H9 (cell line): ENCODE measurements at regions not wholly inside any gene's neighbourhood (a gene's known extent, or its start where the extent isn't known, plus 50 kb on each side); places are given as distances from the start of the nearest gene placed in this dataset.

Source experiments
- DNase-seq: peaks from one replicate; pipeline ENCODE4 v3.0.0-alpha.2; 2017
- H2AFZ ChIP-seq: one replicate; pipeline ENCODE4 v1.6.1; 2013; ENCODE audit warnings: mild to moderate bottlenecking, low read length, control low read depth, moderate library complexity
- H2AK5ac ChIP-seq: 2 replicates; pipeline ENCODE4 v1.6.1; 2013; ENCODE audit warnings: low read length, control low read depth, mixed read lengths; ENCODE audit not compliant: insufficient read length
- H2BK120ac ChIP-seq: one replicate; pipeline ENCODE4 v1.6.1; 2013; ENCODE audit warnings: low read depth, mild to moderate bottlenecking, low read length, control low read depth, inconsistent platforms; ENCODE audit not compliant: poor library complexity, severe bottlenecking
- H2BK12ac ChIP-seq: 2 replicates; pipeline ENCODE4 v1.6.1; 2013; ENCODE audit warnings: low read length, control low read depth, mixed read lengths, low read depth; ENCODE audit not compliant: insufficient read length
- H2BK15ac ChIP-seq: 2 replicates; pipeline ENCODE4 v1.6.1; 2013; ENCODE audit warnings: low read depth, low read length, control low read depth
- H2BK20ac ChIP-seq: one replicate; pipeline ENCODE4 v1.6.1; 2013; ENCODE audit warnings: low read depth, mild to moderate bottlenecking, low read length, control low read depth, inconsistent platforms; ENCODE audit not compliant: poor library complexity, severe bottlenecking
- H2BK5ac ChIP-seq: 2 replicates; pipeline ENCODE4 v1.6.1; 2013; ENCODE audit warnings: low read length, control low read depth, mixed read lengths; ENCODE audit not compliant: insufficient read length
- H3K14ac ChIP-seq: 2 replicates; pipeline ENCODE4 v1.6.1; 2013; ENCODE audit warnings: low read length, control low read depth; ENCODE audit not compliant: insufficient read depth
- H3K18ac ChIP-seq: 2 replicates; pipeline ENCODE4 v1.6.1; 2013; ENCODE audit warnings: low read depth, mild to moderate bottlenecking, mixed read lengths, low read length, control low read depth; ENCODE audit not compliant: insufficient read length
- H3K23ac ChIP-seq: 2 replicates; pipeline ENCODE4 v1.6.1; 2013; ENCODE audit warnings: low read length, control low read depth, mixed read lengths, low read depth; ENCODE audit not compliant: insufficient read length
- H3K23me2 ChIP-seq: 2 replicates; pipeline ENCODE4 v1.6.1; 2013; ENCODE audit warnings: low read depth, mild to moderate bottlenecking, mixed read lengths, low read length, control low read depth; ENCODE audit not compliant: insufficient read length, poor library complexity, severe bottlenecking
- H3K27ac ChIP-seq: 2 replicates; pipeline ENCODE4 v1.5.1; 2013; ENCODE audit warnings: low read length, control low read depth, mixed read lengths, low read depth; ENCODE audit not compliant: insufficient read length
- H3K27me3 ChIP-seq: 2 replicates; pipeline ENCODE4 v1.6.1; 2013; ENCODE audit warnings: low read length, control low read depth, inconsistent platforms; ENCODE audit not compliant: insufficient read depth
- H3K4ac ChIP-seq: 2 replicates; pipeline ENCODE4 v1.6.1; 2013; ENCODE audit warnings: low read depth, mild to moderate bottlenecking, control low read depth, inconsistent platforms, low read length, moderate library complexity
- H3K4me1 ChIP-seq: 2 replicates; pipeline ENCODE4 v1.6.1; 2013; ENCODE audit warnings: low read length, control low read depth, inconsistent platforms; ENCODE audit not compliant: insufficient read depth
- H3K4me2 ChIP-seq: 2 replicates; pipeline ENCODE4 v1.6.1; 2013; ENCODE audit warnings: low read length, control low read depth, mixed read lengths; ENCODE audit not compliant: insufficient read length, insufficient read depth
- H3K56ac ChIP-seq: 2 replicates; pipeline ENCODE4 v1.6.1; 2013; ENCODE audit warnings: low read depth, mild to moderate bottlenecking, mixed read lengths, low read length, control low read depth; ENCODE audit not compliant: insufficient read length
- H3K79me1 ChIP-seq: 2 replicates; pipeline ENCODE4 v1.6.1; 2013; ENCODE audit warnings: low read depth, mild to moderate bottlenecking, moderate library complexity, low read length, control low read depth, inconsistent platforms; ENCODE audit not compliant: insufficient read depth, poor library complexity, severe bottlenecking
- H3K79me2 ChIP-seq: 2 replicates; pipeline ENCODE4 v1.6.1; 2013; ENCODE audit warnings: low read length, control low read depth, inconsistent platforms; ENCODE audit not compliant: insufficient read depth
- H3K9ac ChIP-seq: 2 replicates; pipeline ENCODE4 v1.6.1; 2013; ENCODE audit warnings: low read length, control low read depth, mixed read lengths; ENCODE audit not compliant: insufficient read length; ENCODE audit errors: extremely low read depth
- H3K9me3 ChIP-seq: one replicate; pipeline ENCODE4 v1.6.1; 2013; ENCODE audit warnings: low read depth, low read length, inconsistent platforms; ENCODE audit not compliant: control insufficient read depth
- H3T11ph ChIP-seq: one replicate; pipeline ENCODE4 v1.6.1; 2013; ENCODE audit warnings: mild to moderate bottlenecking, low read length, control low read depth, inconsistent platforms
- H4K20me1 ChIP-seq: one replicate; pipeline ENCODE4 v1.6.1; 2013; ENCODE audit not compliant: control insufficient read depth, insufficient read length, insufficient read depth
- H4K5ac ChIP-seq: 2 replicates; pipeline ENCODE4 v1.6.1; 2013; ENCODE audit warnings: low read depth, mild to moderate bottlenecking, mixed read lengths, low read length, control low read depth; ENCODE audit not compliant: insufficient read length
- H4K8ac ChIP-seq: replicated peaks from 2 replicates; pipeline ENCODE4 v1.6.1; 2013; ENCODE audit warnings: low read length, control low read depth, mixed read lengths, low read depth; ENCODE audit not compliant: insufficient read length
- H4K91ac ChIP-seq: 2 replicates; pipeline ENCODE4 v1.6.1; 2013; ENCODE audit warnings: low read depth, mild to moderate bottlenecking, moderate library complexity, mixed read lengths, low read length, control low read depth; ENCODE audit not compliant: insufficient read length
- H3K27ac Mint-ChIP-seq, 3 experiments: 2 replicates in 2 of 3; 3 replicates in 1 of 3; pipeline ENCODE4 v1.8.0; 2020 to 2021; ENCODE audit warnings: mixed read lengths in 3 of 3, mild to moderate bottlenecking in 1 of 3, moderate library complexity in 1 of 3
- H3K27me3 Mint-ChIP-seq: 2 replicates; pipeline ENCODE4 v1.8.0; 2021; ENCODE audit warnings: low read depth, mild to moderate bottlenecking, moderate library complexity, mixed read lengths
- H3K36me3 Mint-ChIP-seq, 3 experiments: 2 replicates in 2 of 3; 3 replicates in 1 of 3; pipeline ENCODE4 v1.8.0; 2020 to 2021; ENCODE audit warnings: low read depth in 3 of 3, mixed read lengths in 3 of 3; ENCODE audit not compliant: insufficient read depth in 1 of 3
- H3K4me1 Mint-ChIP-seq, 2 experiments: 2 replicates each; pipeline ENCODE4 v1.8.0; 2020; ENCODE audit warnings: mixed read lengths in 2 of 2
- H3K4me3 Mint-ChIP-seq, 2 experiments: 2 replicates in 1 of 2; 3 replicates in 1 of 2; pipeline ENCODE4 v1.8.0; 2020 to 2021; ENCODE audit warnings: mild to moderate bottlenecking in 2 of 2, mixed read lengths in 2 of 2, moderate library complexity in 1 of 2
- H3K9me3 Mint-ChIP-seq, 2 experiments: 2 replicates in 1 of 2; 3 replicates in 1 of 2; pipeline ENCODE4 v1.8.0; 2020; ENCODE audit warnings: mild to moderate bottlenecking in 2 of 2, mixed read lengths in 2 of 2, moderate library complexity in 1 of 2
- CTCF ChIP-seq: fragments of 200-600 bp; sonication (generic); conservative IDR thresholded peaks from 3 replicates; pipeline ENCODE4 v1.8.0; 2021; ENCODE audit warnings: antibody characterized with exemption, mild to moderate bottlenecking
- WGBS: extraction: QIAGEN DNeasy Blood & Tissue Kit; methylation state at CpG from one replicate; pipeline ENCODE4 v1.1.7; 2013; ENCODE audit warnings: missing lambda C conversion rate, low lambda C conversion rate, mixed read lengths; ENCODE audit not compliant: insufficient read length; ENCODE audit errors: extremely low coverage; 5-methylcytosine and 5-hydroxymethylcytosine counted together

- Mint-ChIP-seq H3K4me1 (peaks cover 6 to 9% of the 10 kb centered on the region in 2 experiments), H3K36me3 (no peaks in the 10 kb centered on the region), H3K27me3 (no peaks in the 10 kb centered on the region), H3K4me3 (no peak overlapping the region), H3K27ac (no peak overlapping the region), H3K9me3 (no peaks in the 10 kb centered on the region)
- Histone ChIP-seq H2BK12ac (no peak overlapping the region), H3K9me3 (no peaks in the 10 kb centered on the region), H2BK120ac (no peak overlapping the region), H3K4ac (no peak overlapping the region), H4K91ac (no peak overlapping the region), H4K5ac (no peak overlapping the region), H3K56ac (no peak overlapping the region), H2BK20ac (no peak overlapping the region), H3K23ac (no peak overlapping the region), H3K27me3 (no peaks in the 10 kb centered on the region), H3K9ac (no peak overlapping the region), H3K23me2 (no peaks in the 10 kb centered on the region), H2BK15ac (no peak overlapping the region), H3K79me1 (no peaks in the 10 kb centered on the region), H2BK5ac (no peak overlapping the region), H2AFZ (no peak overlapping the region), H3K14ac (no peak overlapping the region), H3K79me2 (no peaks in the 10 kb centered on the region), H3K27ac (no peak overlapping the region), H2AK5ac (no peak overlapping the region), H4K20me1 (no peaks in the 10 kb centered on the region), H3K18ac (no peak overlapping the region), H3K4me1 (no peaks in the 10 kb centered on the region), H4K8ac (no peak overlapping the region), H3T11ph (no peak overlapping the region), H3K4me2 (no peak overlapping the region)
- TF ChIP-seq CTCF: no peak
- no peak for DNase-seq
- no CpG with 5 or more reads among the region's 3 CpGs for WGBS
Observed at GRCh38 chr1:216908126-216908525, 184.9 kb upstream of the ESRRG start.
